Activated naive CD8-positive, alpha-beta T cell treated with anti-CD3 and anti-CD28 coated beads, Interleukin-2, amount 50 U/mL, for 24 hours (primary cell): ENCODE measurements at regions not wholly inside any gene's neighbourhood (a gene's known extent, or its start where the extent isn't known, plus 50 kb on each side); places are given as distances from the start of the nearest gene placed in this dataset.

Experiments
- ATAC-seq: fragments of 150-1000 bp; cut with Tn5 transposase; one replicate; pipeline ENCODE4 v1.10.0; 2021
- DNase-seq: peaks from one replicate; pipeline ENCODE4 v3.0.0; 2021
- H3K27ac Mint-ChIP-seq: one replicate; pipeline ENCODE4 v1.8.0; 2021; ENCODE audit warnings: mild to moderate bottlenecking, mixed read lengths
- H3K27me3 Mint-ChIP-seq: one replicate; pipeline ENCODE4 v1.8.0; 2021; ENCODE audit warnings: mixed read lengths
- H3K36me3 Mint-ChIP-seq: one replicate; pipeline ENCODE4 v1.8.0; 2021; ENCODE audit warnings: low read depth, mixed read lengths
- H3K4me1 Mint-ChIP-seq: one replicate; pipeline ENCODE4 v1.8.0; 2021; ENCODE audit warnings: mixed read lengths
- H3K4me3 Mint-ChIP-seq: one replicate; pipeline ENCODE4 v1.8.0; 2021; ENCODE audit warnings: mild to moderate bottlenecking, moderate library complexity, mixed read lengths
- H3K9me3 Mint-ChIP-seq: one replicate; pipeline ENCODE4 v1.8.0; 2021; ENCODE audit warnings: mixed read lengths

- no peak for ATAC-seq
- H3K9me3 Mint-ChIP-seq: peaks cover 18% of the 10 kb centered on the region
- no peaks in the 10 kb centered on the region for H3K36me3 Mint-ChIP-seq
- H3K4me1 Mint-ChIP-seq: no peaks in the 10 kb centered on the region
- no peak overlapping the region for H3K4me3 Mint-ChIP-seq
- DNase-seq: no peak
- no peak overlapping the region for H3K27ac Mint-ChIP-seq
- no peaks in the 10 kb centered on the region for H3K27me3 Mint-ChIP-seq
Observed at GRCh38 chr6:9554323-9554722, 860.6 kb downstream of the TFAP2A start.

- no peak overlapping the region for H3K4me3 Mint-ChIP-seq
- no peak overlapping the region for H3K27ac Mint-ChIP-seq
- no peaks in the 10 kb centered on the region for H3K4me1 Mint-ChIP-seq
- no peaks in the 10 kb centered on the region for H3K27me3 Mint-ChIP-seq
- peaks cover 19% of the 10 kb centered on the region for H3K9me3 Mint-ChIP-seq
- no peak for DNase-seq
- no peaks in the 10 kb centered on the region for H3K36me3 Mint-ChIP-seq
- ATAC-seq: no peak
Observed at GRCh38 chr6:9553002-9553401, 861.9 kb downstream of the TFAP2A start.

- Mint-ChIP-seq H3K9me3 (peaks cover 4% of the 10 kb centered on the region), H3K4me3 (no peak overlapping the region)
Observed at GRCh38 chr6:9543649-9544048, 871.2 kb downstream of the TFAP2A start.

GRCh38 chr6:9540534-9541126, 874.2 kb downstream of the TFAP2A start:
- Mint-ChIP-seq H3K4me1 (no peaks in the 10 kb centered on the region), H3K27ac (no peak overlapping the region), H3K9me3 (no peaks in the 10 kb centered on the region), H3K4me3 (no peak overlapping the region), H3K27me3 (no peaks in the 10 kb centered on the region), H3K36me3 (no peaks in the 10 kb centered on the region)
- ATAC-seq (no peak), DNase-seq (no peak)

More at GRCh38 chr6:9543649-9544048, 871.2 kb downstream of the TFAP2A start:
- no peak overlapping the region for H3K27ac Mint-ChIP-seq
- H3K27me3 Mint-ChIP-seq: no peaks in the 10 kb centered on the region
- DNase-seq (no peak), ATAC-seq (no peak)
- H3K36me3 Mint-ChIP-seq: no peaks in the 10 kb centered on the region
- H3K4me1 Mint-ChIP-seq: no peaks in the 10 kb centered on the region

GRCh38 chr6:9540126-9540525, 874.7 kb downstream of the TFAP2A start:
- Mint-ChIP-seq H3K4me1 (no peaks in the 10 kb centered on the region), H3K27ac (no peak overlapping the region), H3K9me3 (no peaks in the 10 kb centered on the region), H3K36me3 (no peaks in the 10 kb centered on the region), H3K27me3 (no peaks in the 10 kb centered on the region), H3K4me3 (no peak overlapping the region)
- DNase-seq (no peak), ATAC-seq (no peak)

GRCh38 chr6:9539231-9539755, 875.6 kb downstream of the TFAP2A start:
- no peak overlapping the region for H3K4me3 Mint-ChIP-seq
- H3K27ac Mint-ChIP-seq: no peak overlapping the region
- DNase-seq (no peak), ATAC-seq (no peak)
- H3K27me3 Mint-ChIP-seq: no peaks in the 10 kb centered on the region
- H3K9me3 Mint-ChIP-seq: no peaks in the 10 kb centered on the region
- no peaks in the 10 kb centered on the region for H3K4me1 Mint-ChIP-seq
- no peaks in the 10 kb centered on the region for H3K36me3 Mint-ChIP-seq

- no peaks in the 10 kb centered on the region for H3K36me3 Mint-ChIP-seq
Observed at GRCh38 chr6:9537381-9537780, 877.5 kb downstream of the TFAP2A start.

GRCh38 chr6:9535106-9535505, 879.8 kb downstream of the TFAP2A start:
- Mint-ChIP-seq H3K9me3 (no peaks in the 10 kb centered on the region), H3K36me3 (no peaks in the 10 kb centered on the region), H3K27ac (no peak overlapping the region), H3K4me1 (no peaks in the 10 kb centered on the region), H3K27me3 (no peaks in the 10 kb centered on the region), H3K4me3 (no peak overlapping the region)
- no peak for ATAC-seq
- DNase-seq: no peak

More at GRCh38 chr6:9537381-9537780, 877.5 kb downstream of the TFAP2A start:
- Mint-ChIP-seq H3K4me3 (no peak overlapping the region), H3K9me3 (no peaks in the 10 kb centered on the region), H3K27ac (no peak overlapping the region), H3K27me3 (no peaks in the 10 kb centered on the region), H3K4me1 (no peaks in the 10 kb centered on the region)
- DNase-seq (no peak), ATAC-seq (no peak)

- peaks cover 5% of the 10 kb centered on the region for H3K9me3 Mint-ChIP-seq
- no peak overlapping the region for H3K4me3 Mint-ChIP-seq
- H3K27me3 Mint-ChIP-seq: no peaks in the 10 kb centered on the region
- no peak overlapping the region for H3K27ac Mint-ChIP-seq
- no peaks in the 10 kb centered on the region for H3K4me1 Mint-ChIP-seq
- ATAC-seq (no peak), DNase-seq (no peak)
- H3K36me3 Mint-ChIP-seq: no peaks in the 10 kb centered on the region
Observed at GRCh38 chr6:9532621-9533557, 882.0 kb downstream of the TFAP2A start.

GRCh38 chr6:9527679-9528286, 887.1 kb downstream of the TFAP2A start:
- Mint-ChIP-seq H3K27ac (no peak overlapping the region), H3K4me3 (no peak overlapping the region), H3K27me3 (no peaks in the 10 kb centered on the region), H3K36me3 (no peaks in the 10 kb centered on the region), H3K9me3 (peaks cover 5% of the 10 kb centered on the region), H3K4me1 (no peaks in the 10 kb centered on the region)
- no peak for DNase-seq
- ATAC-seq: no peak

- H3K36me3 Mint-ChIP-seq: no peaks in the 10 kb centered on the region
- H3K27ac Mint-ChIP-seq: no peak overlapping the region
- peaks cover 6% of the 10 kb centered on the region for H3K4me1 Mint-ChIP-seq
- no peak overlapping the region for H3K4me3 Mint-ChIP-seq
- DNase-seq (no peak), ATAC-seq (no peak)
- H3K27me3 Mint-ChIP-seq: no peaks in the 10 kb centered on the region
- peaks cover 3% of the 10 kb centered on the region for H3K9me3 Mint-ChIP-seq
Observed at GRCh38 chr6:9523462-9523861, 891.4 kb downstream of the TFAP2A start.

- Mint-ChIP-seq H3K27me3 (no peaks in the 10 kb centered on the region), H3K36me3 (no peaks in the 10 kb centered on the region), H3K4me1 (peaks cover 6% of the 10 kb centered on the region), H3K4me3 (no peak overlapping the region), H3K9me3 (no peaks in the 10 kb centered on the region), H3K27ac (no peak overlapping the region)
- ATAC-seq (no peak), DNase-seq (no peak)
Observed at GRCh38 chr6:9522101-9522500, 892.8 kb downstream of the TFAP2A start.

GRCh38 chr6:9521152-9521530, 893.7 kb downstream of the TFAP2A start:
- Mint-ChIP-seq H3K4me1 (peaks cover 6% of the 10 kb centered on the region), H3K36me3 (no peaks in the 10 kb centered on the region), H3K9me3 (no peaks in the 10 kb centered on the region), H3K4me3 (no peak overlapping the region), H3K27me3 (no peaks in the 10 kb centered on the region), H3K27ac (peak overlapping the region; percentile 39)
- DNase-seq: no peak
- peak; percentile 59 for ATAC-seq

GRCh38 chr6:9520417-9521151, 894.3 kb downstream of the TFAP2A start:
- H3K4me3 Mint-ChIP-seq: no peak overlapping the region
- DNase-seq (no peak), ATAC-seq (no peak)
- H3K27ac Mint-ChIP-seq: peak overlapping the region; percentile 39
- no peaks in the 10 kb centered on the region for H3K36me3 Mint-ChIP-seq
- H3K4me1 Mint-ChIP-seq: peaks cover 6% of the 10 kb centered on the region
- H3K27me3 Mint-ChIP-seq: no peaks in the 10 kb centered on the region
- no peaks in the 10 kb centered on the region for H3K9me3 Mint-ChIP-seq
